ENCODE measurements at regions not wholly inside any gene's neighbourhood (a gene's known extent, or its start where the extent isn't known, plus 50 kb on each side); places are given as distances from the start of the nearest gene placed in this dataset.

DNA sequence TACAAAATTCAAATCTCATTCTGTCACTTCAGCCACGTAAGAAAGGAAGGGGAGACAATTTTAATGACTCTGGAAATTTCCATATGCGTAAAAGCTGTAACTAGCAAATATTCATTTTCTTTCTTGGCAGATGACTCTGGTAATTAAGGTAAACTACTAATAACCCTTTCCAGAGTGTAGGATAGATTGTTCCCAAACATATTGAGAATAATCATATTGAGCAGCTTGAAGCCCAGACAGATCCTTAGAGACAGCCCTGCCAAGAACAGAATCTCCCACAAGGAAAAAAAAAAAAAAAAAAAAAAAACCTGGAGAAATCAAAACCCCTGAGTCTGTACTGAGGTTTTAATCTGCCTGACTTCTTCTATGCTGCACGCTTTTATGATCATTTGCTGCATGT lies 163.6 kb upstream of the TMPO start:
- DNase-seq (ENCODE audit: low spot score) = no peak

DNA sequence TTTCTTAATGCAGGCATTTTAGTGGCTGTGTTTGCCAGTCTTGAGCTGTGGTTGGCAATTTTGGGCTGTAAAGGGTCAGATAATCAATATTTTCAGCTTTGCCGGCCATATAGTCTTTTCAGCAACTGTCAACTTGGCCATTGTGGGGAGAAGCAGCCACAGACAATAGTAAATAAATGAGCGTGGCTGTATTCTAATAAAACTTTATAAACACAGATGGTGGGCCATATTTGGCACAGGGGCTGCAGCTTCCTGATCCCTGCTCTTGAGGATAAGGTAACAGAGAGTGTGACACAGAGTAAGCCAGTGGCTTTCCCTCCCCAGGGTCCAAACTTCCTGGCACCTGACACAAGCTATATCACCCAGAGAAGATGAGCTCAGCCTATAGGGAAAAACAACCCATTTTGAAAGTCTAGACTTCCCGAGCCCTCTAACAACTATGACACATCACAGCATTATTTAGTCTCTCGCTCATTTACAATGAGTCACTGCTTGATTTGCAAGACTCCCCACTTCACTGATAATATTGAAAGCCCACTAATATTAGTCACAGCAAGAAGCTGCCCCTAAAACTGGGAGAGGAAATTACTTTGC lies 163.1 kb upstream of the TMPO start:
- peak; percentile 55 for DNase-seq (ENCODE audit: low spot score)

DNA sequence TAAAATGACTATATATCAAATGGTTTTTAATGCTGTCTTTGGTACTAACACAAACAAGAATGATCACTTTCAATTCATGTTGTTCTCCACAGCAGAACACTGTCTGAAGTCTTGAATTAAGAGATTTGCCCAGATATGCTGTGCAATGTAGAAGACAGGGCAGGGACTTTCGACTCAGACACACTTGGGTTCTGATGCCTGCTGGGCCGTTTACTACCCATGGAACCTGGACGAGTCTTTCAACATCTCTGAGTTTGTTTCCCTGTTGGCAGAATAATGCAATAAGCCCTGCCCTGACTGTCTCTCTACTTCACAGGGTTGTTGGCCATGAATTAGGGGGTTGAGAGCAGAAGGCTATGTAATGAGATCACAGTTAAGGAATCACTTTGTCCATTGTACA lies 162.6 kb upstream of the TMPO start:
- no peak for DNase-seq (ENCODE audit: low spot score)

DNA sequence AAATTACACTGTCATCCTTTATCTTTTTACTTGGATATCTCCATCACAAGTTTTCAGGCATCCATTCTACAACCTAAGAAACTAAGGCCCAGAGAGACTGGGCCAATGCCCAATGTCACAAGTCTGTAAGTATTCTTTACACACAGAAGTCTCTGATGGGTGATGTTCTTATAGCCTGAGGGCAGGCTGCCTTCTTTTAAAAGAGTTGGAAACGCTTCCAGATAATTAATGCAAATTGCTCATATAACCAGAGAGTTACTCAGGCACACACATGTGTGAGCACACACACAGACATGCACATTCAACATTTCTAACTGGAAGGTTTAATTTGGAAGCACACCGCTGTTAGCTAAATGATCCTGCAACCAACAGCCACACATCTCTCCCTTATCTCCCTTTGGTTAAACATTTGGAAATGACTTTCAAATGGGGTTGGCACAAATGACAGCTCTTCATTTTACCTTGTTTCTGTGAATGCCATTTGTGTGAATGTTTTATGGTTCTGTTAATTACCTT lies 160.8 kb upstream of the TMPO start:
- DNase-seq (ENCODE audit: low spot score) = no peak

GRCh38 chr12:98355322-98355721 lies 160.1 kb upstream of the TMPO start:
- peak; percentile 17 for DNase-seq (ENCODE audit: low spot score)

DNA sequence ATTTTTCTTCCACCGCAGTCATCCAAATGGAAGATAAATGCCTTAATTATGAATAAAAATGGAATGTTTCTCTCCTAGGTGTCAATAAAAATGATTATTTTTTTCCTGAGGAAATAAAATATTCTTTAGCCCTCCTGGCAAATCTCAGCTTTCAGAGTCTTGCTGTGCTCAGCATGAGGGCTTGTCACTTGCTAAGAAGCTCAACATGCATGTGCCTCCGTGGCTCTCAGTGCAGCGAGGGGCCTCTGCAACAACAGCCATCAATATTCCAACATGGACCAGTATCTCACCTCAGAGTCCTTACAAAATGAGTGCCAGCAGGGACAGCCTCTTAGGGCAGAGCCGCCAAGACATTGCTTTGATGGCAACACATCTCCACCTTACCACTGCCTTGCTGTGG lies 159.5 kb upstream of the TMPO start:
- no peak for DNase-seq (ENCODE audit: low spot score)

DNA sequence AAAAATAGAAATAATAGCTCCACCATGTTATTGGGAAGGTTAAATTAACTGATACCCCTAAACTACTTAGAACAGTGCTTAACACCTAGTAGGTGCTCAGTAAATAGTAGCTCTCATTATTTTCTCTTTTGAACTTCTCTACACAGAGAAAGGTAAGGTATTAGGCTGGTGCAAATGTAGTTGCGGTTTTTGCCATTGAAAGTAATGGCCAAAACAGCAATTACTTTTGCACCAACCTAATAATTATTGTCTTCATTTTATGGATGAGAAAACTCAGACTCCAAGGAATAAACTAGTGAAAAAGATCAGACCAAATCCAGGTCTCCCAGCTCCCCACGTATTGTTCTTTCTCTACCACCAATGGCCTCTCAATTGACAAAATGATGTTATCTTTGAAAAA lies 157.2 kb upstream of the TMPO start:
- DNase-seq (ENCODE audit: low spot score) = no peak

DNA sequence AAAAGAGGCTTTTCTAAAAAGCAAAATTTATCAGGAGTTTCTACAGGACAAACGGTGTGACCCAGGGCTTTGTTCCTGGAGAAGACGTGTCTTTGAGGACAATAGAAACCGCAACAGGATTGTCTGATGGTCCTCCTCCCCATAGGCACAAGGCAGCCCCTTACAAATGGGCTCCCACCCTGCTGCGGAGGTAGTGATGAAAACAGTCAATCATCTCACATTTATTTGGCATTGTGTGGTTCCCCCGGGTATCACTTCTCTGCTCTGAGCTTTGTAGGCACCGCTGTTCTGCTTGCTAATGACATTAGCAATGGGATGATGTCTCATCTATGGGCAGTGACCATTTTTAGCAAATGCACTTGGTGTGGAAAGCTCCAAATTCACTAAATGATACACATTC lies 155.5 kb upstream of the TMPO start:
- DNase-seq (ENCODE audit: low spot score) = no peak

- no peak for DNase-seq (ENCODE audit: low spot score)
Observed at GRCh38 chr12:98360401-98360800, 155.0 kb upstream of the TMPO start.

- no peak for DNase-seq (ENCODE audit: low spot score)
Observed at GRCh38 chr12:98369581-98369980, 145.8 kb upstream of the TMPO start.

- no peak for DNase-seq (ENCODE audit: low spot score)
Observed at GRCh38 chr12:98370976-98371375, 144.4 kb upstream of the TMPO start.

GRCh38 chr12:98371419-98371818 lies 144.0 kb upstream of the TMPO start:
- DNase-seq (ENCODE audit: low spot score) = no peak

DNA sequence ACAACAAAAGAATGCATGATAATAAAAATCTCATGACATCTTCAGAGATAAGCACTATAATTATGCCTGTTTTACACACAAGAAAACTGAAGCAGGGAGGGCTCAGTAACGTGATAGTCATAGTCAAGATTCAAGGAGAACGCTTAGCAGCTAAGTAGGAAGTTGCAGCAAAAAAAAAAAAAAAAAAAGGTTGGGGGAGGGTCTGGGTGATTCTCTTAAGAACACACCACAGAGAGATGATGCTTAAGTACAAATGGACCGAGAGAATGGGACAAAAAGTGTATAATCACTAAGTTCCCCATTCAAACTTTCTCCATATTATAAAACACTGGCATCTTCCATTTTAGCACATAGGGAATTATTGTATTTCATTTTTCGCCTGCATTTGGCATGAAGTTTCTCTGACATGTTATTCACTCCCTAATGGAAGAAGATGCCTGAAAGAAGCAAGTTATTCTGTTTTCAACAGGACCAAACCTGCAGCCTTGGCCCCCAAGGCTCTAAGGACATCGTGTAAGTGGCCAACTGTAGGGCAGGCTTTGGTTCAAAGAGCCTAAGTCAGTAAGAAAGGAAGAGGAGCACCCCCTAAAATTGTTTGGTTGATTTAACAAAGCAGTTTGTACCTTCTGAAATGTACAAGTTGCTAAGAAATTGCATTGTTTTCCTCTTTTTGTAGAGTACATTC lies 142.9 kb upstream of the TMPO start:
- DNase-seq (ENCODE audit: low spot score) = no peak

DNA sequence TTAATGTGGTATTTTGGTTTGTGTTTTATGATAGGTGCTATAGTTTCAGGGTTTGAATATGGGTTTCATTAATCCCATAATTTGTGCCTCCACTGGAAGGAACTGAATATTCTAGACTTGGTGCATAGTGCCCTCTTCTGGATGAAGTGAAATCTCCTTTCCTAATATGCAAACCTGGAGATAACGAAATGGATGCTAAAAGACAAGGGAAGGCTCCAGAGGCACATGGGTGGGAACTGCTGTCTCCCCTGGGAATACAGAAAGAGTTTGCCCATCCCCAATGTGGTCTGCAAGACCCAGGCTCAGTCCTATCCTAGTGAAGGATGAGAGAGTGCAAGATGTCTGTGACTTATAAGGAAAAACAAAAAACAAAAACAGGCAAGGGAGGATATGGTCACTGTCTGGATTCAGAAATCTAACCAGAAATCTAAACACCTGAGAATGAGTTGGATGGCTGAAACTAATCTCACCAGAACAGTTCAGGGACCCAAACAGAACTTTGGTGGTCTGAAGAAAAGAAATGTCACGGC lies 142.3 kb upstream of the TMPO start:
- DNase-seq (ENCODE audit: low spot score) = peak; percentile 27

GRCh38 chr12:98374007-98374406 lies 141.4 kb upstream of the TMPO start:
- DNase-seq (ENCODE audit: low spot score) = no peak

DNA sequence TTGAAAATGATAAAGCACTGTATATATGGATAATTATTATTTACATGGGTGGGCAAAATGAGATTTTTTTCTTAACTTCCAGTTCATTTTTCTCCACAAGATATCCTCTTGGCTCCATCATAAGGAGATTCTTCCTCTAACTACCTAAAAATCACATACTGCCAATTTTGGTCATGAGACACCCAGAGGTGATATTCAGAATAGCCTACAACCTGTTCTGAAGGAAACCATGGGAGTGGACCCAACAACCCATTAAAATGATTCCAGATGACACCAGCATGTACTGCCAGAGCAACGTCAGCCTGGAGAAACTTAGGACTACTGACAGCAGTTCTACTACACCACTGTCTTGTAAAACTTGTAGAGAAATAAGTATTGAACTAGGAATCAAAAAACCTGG lies 136.3 kb upstream of the TMPO start:
- DNase-seq (ENCODE audit: low spot score) = no peak

- no peak for DNase-seq (ENCODE audit: low spot score)
Observed at GRCh38 chr12:98385641-98386040, 129.7 kb upstream of the TMPO start.

- no peak for DNase-seq (ENCODE audit: low spot score)
Observed at GRCh38 chr12:98387444-98387843, 127.9 kb upstream of the TMPO start.

GRCh38 chr12:98388126-98388525 lies 127.3 kb upstream of the TMPO start:
- DNase-seq (ENCODE audit: low spot score) = no peak

- DNase-seq (ENCODE audit: low spot score) = no peak
Observed at GRCh38 chr12:98389593-98389992, 125.8 kb upstream of the TMPO start.

GRCh38 chr12:98397323-98398105 lies 117.9 kb upstream of the TMPO start:
- DNase-seq (ENCODE audit: low spot score) = peak; percentile 75

- DNase-seq (ENCODE audit: low spot score) = peak; percentile 39
Observed at GRCh38 chr12:98399532-98399931, 115.9 kb upstream of the TMPO start.

DNA sequence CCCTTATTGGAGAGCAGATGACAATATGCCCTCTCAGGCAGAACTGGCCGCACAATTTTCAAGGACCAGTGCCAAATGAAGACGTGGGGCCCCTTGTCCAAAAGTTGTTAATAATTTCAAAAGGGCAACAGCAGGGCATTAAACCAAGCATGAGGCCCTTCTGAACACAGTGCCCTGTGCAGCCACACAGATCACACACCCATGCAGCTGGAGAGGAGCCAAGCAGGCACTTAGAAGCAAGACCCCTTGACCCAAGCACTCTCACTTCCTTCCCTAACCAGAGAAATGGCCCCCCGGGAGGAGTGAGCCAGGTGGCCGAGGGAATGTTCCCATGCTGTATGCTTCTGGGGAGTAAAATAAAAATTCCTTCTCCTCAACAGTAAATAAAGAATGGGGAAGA lies 114.0 kb upstream of the TMPO start:
- DNase-seq (ENCODE audit: low spot score) = no peak
